Activated T-cell treated with anti-CD3 and anti-CD28 coated beads, Interleukin-2, amount 50 U/mL, for 48 hours (primary cell): ENCODE measurements at regions not wholly inside any gene's neighbourhood (a gene's known extent, or its start where the extent isn't known, plus 50 kb on each side); places are given as distances from the start of the nearest gene placed in this dataset.
A peak's percentile ranks its signal among the peaks of the same experiment; 100 is the strongest.

Source experiments
- DNase-seq, 2 experiments: peaks; one replicate each; pipeline ENCODE4 v3.0.0-alpha.2; 2020

GRCh38 chr2:19746611-19747309 is 155.0 kb downstream of the TTC32 start:
- peak in 1 of 2 experiments; percentile 29 for DNase-seq

GRCh38 chr2:19746137-19746600 is 155.6 kb downstream of the TTC32 start:
- no peak for DNase-seq

GRCh38 chr2:19745318-19746136 is 156.3 kb downstream of the TTC32 start:
- no peak for DNase-seq

GRCh38 chr2:19744456-19745199 is 157.2 kb downstream of the TTC32 start:
- DNase-seq = no peak

GRCh38 chr2:19743641-19744040 is 158.1 kb downstream of the TTC32 start:
- no peak for DNase-seq

- no peak for DNase-seq
These were observed 158.9 kb downstream of the TTC32 start for GRCh38 chr2:19742872-19743271.

- DNase-seq = no peak
These were observed 162.5 kb downstream of the TTC32 start for GRCh38 chr2:19739256-19739655.

- DNase-seq = no peak
These were observed 163.1 kb downstream of the TTC32 start for GRCh38 chr2:19738707-19739106.

GRCh38 chr2:19736191-19736831 is 165.5 kb downstream of the TTC32 start:
- DNase-seq = no peak

- DNase-seq = no peak
These were observed 167.8 kb downstream of the TTC32 start for GRCh38 chr2:19733951-19734425.

GRCh38 chr2:19733390-19733789 is 168.4 kb downstream of the TTC32 start:
- no peak for DNase-seq

- DNase-seq = no peak
These were observed 169.5 kb downstream of the TTC32 start for GRCh38 chr2:19732255-19732654.

GRCh38 chr2:19731515-19731914 is 170.3 kb downstream of the TTC32 start:
- no peak for DNase-seq

GRCh38 chr2:19731037-19731436 is 170.7 kb downstream of the TTC32 start:
- DNase-seq = no peak

GRCh38 chr2:19728125-19728524 is 173.7 kb downstream of the TTC32 start:
- DNase-seq = no peak

- DNase-seq = no peak
These were observed 176.4 kb downstream of the TTC32 start for GRCh38 chr2:19725392-19725791.

- no peak for DNase-seq
These were observed 178.8 kb downstream of the TTC32 start for GRCh38 chr2:19723021-19723420.

- DNase-seq = no peak
These were observed 179.2 kb downstream of the TTC32 start for GRCh38 chr2:19722531-19722971.

GRCh38 chr2:19720306-19720705 is 181.5 kb downstream of the TTC32 start:
- no peak for DNase-seq

GRCh38 chr2:19719540-19719939 is 182.2 kb downstream of the TTC32 start:
- DNase-seq = no peak

GRCh38 chr2:19717446-19717845 is 184.3 kb downstream of the TTC32 start:
- no peak for DNase-seq

GRCh38 chr2:19714926-19715325 is 186.9 kb downstream of the TTC32 start:
- no peak for DNase-seq

GRCh38 chr2:19712850-19713249 is 188.9 kb downstream of the TTC32 start:
- no peak for DNase-seq
